Activated B cell treated with CpG ODN at 0.5 μM for 24 hours (primary cell): ENCODE measurements at regions not wholly inside any gene's neighbourhood (a gene's known extent, or its start where the extent isn't known, plus 50 kb on each side); places are given as distances from the start of the nearest gene placed in this dataset.

Experiments used
- ATAC-seq: fragments of 200-7000 bp; cut with Tn5 transposase; one replicate; pipeline ENCODE4 v1.10.0; 2021; ENCODE audit warnings: low read depth, mild to moderate bottlenecking, moderate library complexity
- CTCF ChIA-PET: fragments of 350-600 bp; sonication (Branson Sonifier 250); formaldehyde crosslinking; loops from one replicate; lab custom pipeline; 2021; ENCODE audit warnings: antibody characterized with exemption; lab: Charles Lee
- POLR2A ChIA-PET: fragments of 350-600 bp; sonication (Branson Sonifier 250); formaldehyde crosslinking; loops from one replicate; lab custom pipeline; 2021; ENCODE audit warnings: antibody characterized with exemption; lab: Charles Lee
- DNase-seq: peaks from one replicate; pipeline ENCODE4 v3.0.0; 2022
- H3K27ac Mint-ChIP-seq: one replicate; pipeline ENCODE4 v1.8.0; 2020; ENCODE audit warnings: mixed read lengths
- H3K27me3 Mint-ChIP-seq: one replicate; pipeline ENCODE4 v1.8.0; 2021; ENCODE audit warnings: mixed read lengths
- H3K36me3 Mint-ChIP-seq: one replicate; pipeline ENCODE4 v1.8.0; 2021; ENCODE audit warnings: low read depth, mixed read lengths
- H3K4me1 Mint-ChIP-seq: one replicate; pipeline ENCODE4 v1.8.0; 2021; ENCODE audit warnings: mixed read lengths
- H3K4me3 Mint-ChIP-seq: one replicate; pipeline ENCODE4 v1.8.0; 2020; ENCODE audit warnings: mild to moderate bottlenecking, mixed read lengths
- H3K9me3 Mint-ChIP-seq: one replicate; pipeline ENCODE4 v1.8.0; 2020; ENCODE audit warnings: mixed read lengths
- CTCF ChIP-seq: fragments of 200-600 bp; IDR thresholded peaks from one replicate; pipeline ENCODE4 v1.8.0; 2022; ENCODE audit warnings: antibody characterized with exemption, mild to moderate bottlenecking
- intact Hi-C: fragments of 100-400 bp; cut with micrococcal nuclease; formaldehyde crosslinking; loops from one replicate; pipeline ENCODE4 v1.15.1; 2024

GRCh38 chr4:11636031-11636430 is 207.3 kb upstream of the HS3ST1 start:
- peaks cover 6% of the 10 kb centered on the region for H3K9me3 Mint-ChIP-seq
- H3K4me3 Mint-ChIP-seq = no peak overlapping the region
- intact Hi-C loops = no loop called here
- no peak for TF ChIP-seq CTCF
- no peaks in the 10 kb centered on the region for H3K27me3 Mint-ChIP-seq
- no peaks in the 10 kb centered on the region for H3K4me1 Mint-ChIP-seq
- POLR2A ChIA-PET = no interaction called here
- no peak for ATAC-seq
- CTCF ChIA-PET = no interaction called here
- no peaks in the 10 kb centered on the region for H3K36me3 Mint-ChIP-seq
- no peak overlapping the region for H3K27ac Mint-ChIP-seq
- no peak for DNase-seq

GRCh38 chr4:11635342-11635741 is 206.6 kb upstream of the HS3ST1 start:
- Mint-ChIP-seq H3K9me3 (peaks cover 6% of the 10 kb centered on the region), H3K27me3 (no peaks in the 10 kb centered on the region), H3K4me1 (peaks cover 5% of the 10 kb centered on the region), H3K36me3 (no peaks in the 10 kb centered on the region), H3K4me3 (no peak overlapping the region), H3K27ac (no peak overlapping the region)
- CTCF ChIA-PET = no interaction called here
- intact Hi-C loops = no loop called here
- no peak for TF ChIP-seq CTCF
- POLR2A ChIA-PET = no interaction called here
- DNase-seq = no peak
- no peak for ATAC-seq

GRCh38 chr4:11634283-11634682 is 205.6 kb upstream of the HS3ST1 start:
- no peak overlapping the region for H3K4me3 Mint-ChIP-seq
- intact Hi-C loops = no loop called here
- no peak overlapping the region for H3K27ac Mint-ChIP-seq
- DNase-seq = no peak
- H3K4me1 Mint-ChIP-seq = peaks cover 10% of the 10 kb centered on the region
- no peaks in the 10 kb centered on the region for H3K36me3 Mint-ChIP-seq
- ATAC-seq = no peak
- POLR2A ChIA-PET = no interaction called here
- no peak for TF ChIP-seq CTCF
- H3K9me3 Mint-ChIP-seq = peaks cover 5% of the 10 kb centered on the region
- no peaks in the 10 kb centered on the region for H3K27me3 Mint-ChIP-seq
- CTCF ChIA-PET = no interaction called here

- H3K4me1 Mint-ChIP-seq = peaks cover 10% of the 10 kb centered on the region
- DNase-seq (no peak), ATAC-seq (no peak)
- H3K27me3 Mint-ChIP-seq = no peaks in the 10 kb centered on the region
- no peak for TF ChIP-seq CTCF
- no peaks in the 10 kb centered on the region for H3K9me3 Mint-ChIP-seq
- intact Hi-C loops = no loop called here
- H3K36me3 Mint-ChIP-seq = no peaks in the 10 kb centered on the region
- H3K4me3 Mint-ChIP-seq = no peak overlapping the region
- CTCF ChIA-PET = no interaction called here
- no peak overlapping the region for H3K27ac Mint-ChIP-seq
- POLR2A ChIA-PET = no interaction called here
These were observed 204.7 kb upstream of the HS3ST1 start for GRCh38 chr4:11633430-11633829.

GRCh38 chr4:11632483-11632882 is 203.8 kb upstream of the HS3ST1 start:
- POLR2A ChIA-PET = no interaction called here
- Mint-ChIP-seq H3K36me3 (no peaks in the 10 kb centered on the region), H3K9me3 (no peaks in the 10 kb centered on the region), H3K27ac (no peak overlapping the region), H3K27me3 (no peaks in the 10 kb centered on the region), H3K4me1 (peaks cover 10% of the 10 kb centered on the region), H3K4me3 (no peak overlapping the region)
- no peak for TF ChIP-seq CTCF
- no peak for ATAC-seq
- DNase-seq = no peak
- CTCF ChIA-PET = no interaction called here
- intact Hi-C loops = no loop called here
